ENCODE measurements at regions not wholly inside any gene's neighbourhood (a gene's known extent, or its start where the extent isn't known, plus 50 kb on each side); places are given as distances from the start of the nearest gene placed in this dataset.

DNA sequence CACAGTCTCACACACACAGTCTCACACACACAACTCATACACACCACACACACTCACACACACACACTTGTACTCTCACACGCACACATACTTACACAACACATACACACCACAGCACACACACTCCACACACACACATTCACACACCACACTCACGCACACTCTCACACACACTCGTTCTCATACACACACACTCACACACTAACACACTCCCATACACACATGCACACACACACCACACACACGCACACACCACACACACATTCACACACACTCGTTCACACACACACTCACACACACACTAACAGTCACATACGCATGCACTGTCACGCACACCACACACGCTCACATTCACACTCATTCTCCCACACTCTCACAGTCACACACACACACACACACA, 109.8 kb downstream of the PRLHR start:
- TF ChIP-seq, protein P1, sequence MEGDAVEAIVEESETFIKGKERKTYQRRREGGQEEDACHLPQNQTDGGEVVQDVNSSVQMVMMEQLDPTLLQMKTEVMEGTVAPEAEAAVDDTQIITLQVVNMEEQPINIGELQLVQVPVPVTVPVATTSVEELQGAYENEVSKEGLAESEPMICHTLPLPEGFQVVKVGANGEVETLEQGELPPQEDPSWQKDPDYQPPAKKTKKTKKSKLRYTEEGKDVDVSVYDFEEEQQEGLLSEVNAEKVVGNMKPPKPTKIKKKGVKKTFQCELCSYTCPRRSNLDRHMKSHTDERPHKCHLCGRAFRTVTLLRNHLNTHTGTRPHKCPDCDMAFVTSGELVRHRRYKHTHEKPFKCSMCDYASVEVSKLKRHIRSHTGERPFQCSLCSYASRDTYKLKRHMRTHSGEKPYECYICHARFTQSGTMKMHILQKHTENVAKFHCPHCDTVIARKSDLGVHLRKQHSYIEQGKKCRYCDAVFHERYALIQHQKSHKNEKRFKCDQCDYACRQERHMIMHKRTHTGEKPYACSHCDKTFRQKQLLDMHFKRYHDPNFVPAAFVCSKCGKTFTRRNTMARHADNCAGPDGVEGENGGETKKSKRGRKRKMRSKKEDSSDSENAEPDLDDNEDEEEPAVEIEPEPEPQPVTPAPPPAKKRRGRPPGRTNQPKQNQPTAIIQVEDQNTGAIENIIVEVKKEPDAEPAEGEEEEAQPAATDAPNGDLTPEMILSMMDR (IDR thresholded peaks at IDR 0.05; ENCODE audit: borderline replicate concordance, extremely low read depth, insufficient read depth) = no peak
- no peaks in the 10 kb centered on the region for H3K9me3 ChIP-seq (ENCODE audit: control insufficient read depth in 2 of 3, insufficient read depth in 1 of 3, low read length in 3 of 3)
- no peak overlapping the region for H3K4me3 ChIP-seq (ENCODE audit: low read length in 3 of 3)
- FAIRE-seq (no peak), DNase-seq (no peak)
- intact Hi-C loops (cut with DNase I) = no loop called here
- H3K27me3 ChIP-seq (ENCODE audit: control insufficient read depth, insufficient read depth, low read length) = no peaks in the 10 kb centered on the region
- H3K9ac ChIP-seq (ENCODE audit: low read length in 3 of 3) = no peak overlapping the region
- H3K4me1 ChIP-seq (ENCODE audit: control insufficient read depth in 2 of 3, insufficient read depth in 2 of 3, low read depth in 1 of 3, low read length in 3 of 3) = no peaks in the 10 kb centered on the region
- no peak overlapping the region for H3K27ac ChIP-seq (ENCODE audit: low read depth in 2 of 2, low read length in 2 of 2)
- H3K36me3 ChIP-seq (ENCODE audit: control insufficient read depth in 2 of 3, insufficient read depth in 3 of 3, low read length in 3 of 3) = no peaks in the 10 kb centered on the region

DNA sequence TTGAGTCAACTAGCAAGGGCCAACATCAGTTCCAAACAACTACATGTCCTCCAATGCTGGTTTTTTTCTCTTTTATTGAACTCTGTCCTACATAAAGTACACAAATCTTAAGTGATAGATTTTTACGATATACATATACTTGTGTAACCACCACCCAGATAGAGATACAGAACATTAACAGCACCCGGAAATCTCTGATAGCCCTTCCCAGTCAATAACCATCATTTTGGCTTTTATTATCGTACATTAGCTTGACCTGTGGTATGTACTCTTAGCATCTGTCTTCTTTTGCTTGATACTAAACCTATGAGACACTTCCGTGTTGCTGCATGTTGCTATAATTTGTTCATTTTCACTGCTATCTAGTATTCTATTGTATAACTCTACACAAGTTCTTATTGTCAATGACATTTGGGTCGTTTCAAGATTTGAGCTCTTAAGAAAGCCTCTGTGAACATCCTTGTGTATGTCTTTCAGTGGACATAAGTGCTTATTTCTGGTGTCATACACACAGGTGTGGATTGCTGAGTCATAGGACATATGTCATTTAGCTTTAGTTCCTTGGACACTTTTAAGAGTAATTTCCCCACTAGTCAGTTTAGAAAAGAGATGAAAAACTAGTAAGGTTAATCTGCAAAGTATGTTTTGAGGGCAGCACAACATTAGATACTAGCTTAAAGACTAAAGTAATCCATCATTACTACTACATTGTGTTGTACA, 111.1 kb downstream of the PRLHR start:
- intact Hi-C loops (cut with DNase I) = no loop called here
- no peaks in the 10 kb centered on the region for H3K27me3 ChIP-seq (ENCODE audit: control insufficient read depth, insufficient read depth, low read length)
- H3K27ac ChIP-seq (ENCODE audit: low read depth in 2 of 2, low read length in 2 of 2) = no peak overlapping the region
- no peaks in the 10 kb centered on the region for H3K4me1 ChIP-seq (ENCODE audit: control insufficient read depth in 2 of 3, insufficient read depth in 2 of 3, low read depth in 1 of 3, low read length in 3 of 3)
- no peak for FAIRE-seq
- no peak for DNase-seq
- H3K36me3 ChIP-seq (ENCODE audit: control insufficient read depth in 2 of 3, insufficient read depth in 3 of 3, low read length in 3 of 3) = no peaks in the 10 kb centered on the region
- no peaks in the 10 kb centered on the region for H3K9me3 ChIP-seq (ENCODE audit: control insufficient read depth in 2 of 3, insufficient read depth in 1 of 3, low read length in 3 of 3)
- TF ChIP-seq, protein P1 (IDR thresholded peaks at IDR 0.05; ENCODE audit: borderline replicate concordance, extremely low read depth, insufficient read depth) = no peak
- H3K4me3 ChIP-seq (ENCODE audit: low read length in 3 of 3) = no peak overlapping the region
- H3K9ac ChIP-seq (ENCODE audit: low read length in 3 of 3) = no peak overlapping the region

DNA sequence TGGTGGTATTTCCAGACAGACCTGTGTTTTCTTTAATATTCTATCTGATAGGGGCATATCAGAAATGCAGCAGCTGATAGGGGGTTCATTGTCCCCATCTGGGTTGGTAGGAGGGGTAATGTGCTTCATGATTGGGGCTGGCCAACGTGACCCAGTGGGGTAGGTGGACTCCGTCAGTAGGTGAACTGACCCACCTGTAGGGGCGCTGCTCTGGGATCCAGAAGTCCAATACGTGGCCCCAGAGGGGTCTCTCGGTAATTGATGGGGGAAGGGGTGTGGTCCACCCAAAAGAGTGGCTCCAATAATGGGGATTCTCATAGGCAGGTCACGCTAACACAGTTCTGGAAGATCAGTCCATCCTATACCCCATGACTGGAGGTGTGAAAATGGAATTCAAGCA, 112.0 kb downstream of the PRLHR start:
- H3K27ac ChIP-seq (ENCODE audit: low read depth in 2 of 2, low read length in 2 of 2) = no peak overlapping the region
- no peaks in the 10 kb centered on the region for H3K9me3 ChIP-seq (ENCODE audit: control insufficient read depth in 2 of 3, insufficient read depth in 1 of 3, low read length in 3 of 3)
- no peak overlapping the region for H3K9ac ChIP-seq (ENCODE audit: low read length in 3 of 3)
- no peaks in the 10 kb centered on the region for H3K27me3 ChIP-seq (ENCODE audit: control insufficient read depth, insufficient read depth, low read length)
- no peaks in the 10 kb centered on the region for H3K36me3 ChIP-seq (ENCODE audit: control insufficient read depth in 2 of 3, insufficient read depth in 3 of 3, low read length in 3 of 3)
- no peaks in the 10 kb centered on the region for H3K4me1 ChIP-seq (ENCODE audit: control insufficient read depth in 2 of 3, insufficient read depth in 2 of 3, low read depth in 1 of 3, low read length in 3 of 3)
- FAIRE-seq (no peak), DNase-seq (no peak)
- TF ChIP-seq, protein P1 (IDR thresholded peaks at IDR 0.05; ENCODE audit: borderline replicate concordance, extremely low read depth, insufficient read depth) = no peak
- intact Hi-C loops (cut with DNase I) = no loop called here
- H3K4me3 ChIP-seq (ENCODE audit: low read length in 3 of 3) = no peak overlapping the region
